GM18520 (cell line): ENCODE measurements at regions not wholly inside any gene's neighbourhood (a gene's known extent, or its start where the extent isn't known, plus 50 kb on each side); places are given as distances from the start of the nearest gene placed in this dataset.

Source experiments
- ATAC-seq: cut with Tn5 transposase; IDR thresholded peaks from one replicate; pipeline ENCODE4 v1.9.1; 2021; ENCODE audit not compliant: unreplicated experiment

- ATAC-seq = no peak
Observed at GRCh38 chr6:134719911-134720310, 230.0 kb downstream of the ALDH8A1 start.

GRCh38 chr6:134719286-134719685 lies 230.6 kb downstream of the ALDH8A1 start:
- ATAC-seq = no peak

- ATAC-seq = no peak
Observed at GRCh38 chr6:134714679-134715078, 235.2 kb downstream of the ALDH8A1 start.

- ATAC-seq = no peak
Observed at GRCh38 chr6:134714113-134714512, 235.8 kb downstream of the ALDH8A1 start.

GRCh38 chr6:134712311-134712710 lies 237.6 kb downstream of the ALDH8A1 start:
- no peak for ATAC-seq

- ATAC-seq = no peak
Observed at GRCh38 chr6:134708079-134708478, 241.8 kb downstream of the ALDH8A1 start.

- ATAC-seq = no peak
Observed at GRCh38 chr6:134707342-134708031, 242.4 kb downstream of the ALDH8A1 start.

- ATAC-seq = no peak
Observed at GRCh38 chr6:134706806-134707205, 243.1 kb downstream of the ALDH8A1 start.

GRCh38 chr6:134706153-134706552 lies 243.7 kb downstream of the ALDH8A1 start:
- ATAC-seq = no peak

GRCh38 chr6:134703206-134703605 lies 246.7 kb downstream of the ALDH8A1 start:
- no peak for ATAC-seq

GRCh38 chr6:134702279-134702678 lies 247.6 kb downstream of the ALDH8A1 start:
- no peak for ATAC-seq

- no peak for ATAC-seq
Observed at GRCh38 chr6:134701301-134701700, 248.6 kb downstream of the ALDH8A1 start.

- ATAC-seq = no peak
Observed at GRCh38 chr6:134698228-134698627, 251.7 kb downstream of the ALDH8A1 start.

GRCh38 chr6:134692008-134692407 lies 257.9 kb downstream of the ALDH8A1 start:
- ATAC-seq = no peak

- no peak for ATAC-seq
Observed at GRCh38 chr6:134691180-134691579, 258.7 kb downstream of the ALDH8A1 start.

GRCh38 chr6:134690048-134690447 lies 259.9 kb downstream of the ALDH8A1 start:
- ATAC-seq = no peak

GRCh38 chr6:134689641-134690040 lies 260.3 kb downstream of the ALDH8A1 start:
- ATAC-seq = no peak

GRCh38 chr6:134689177-134689576 lies 260.7 kb downstream of the ALDH8A1 start:
- ATAC-seq = no peak

- no peak for ATAC-seq
Observed at GRCh38 chr6:134686071-134686470, 263.8 kb downstream of the ALDH8A1 start.

- ATAC-seq = no peak
Observed at GRCh38 chr6:134684423-134684795, 265.5 kb downstream of the ALDH8A1 start.

GRCh38 chr6:134683783-134684422 lies 266.0 kb downstream of the ALDH8A1 start:
- no peak for ATAC-seq

- no peak for ATAC-seq
Observed at GRCh38 chr6:134680433-134680832, 269.5 kb downstream of the ALDH8A1 start.

- ATAC-seq = no peak
Observed at GRCh38 chr6:134680021-134680420, 269.9 kb downstream of the ALDH8A1 start.
